OCI-LY7 (cell line): ENCODE measurements at regions not wholly inside any gene's neighbourhood (a gene's known extent, or its start where the extent isn't known, plus 50 kb on each side); places are given as distances from the start of the nearest gene placed in this dataset.

ENCODE experiments used
- EZH2phosphoT487 ChIP-seq: fragments of 200-600 bp; sonication (generic); IDR thresholded peaks from 2 replicates; pipeline ENCODE4 v1.6.1; 2018; ENCODE audit warnings: low read depth, borderline replicate concordance, mild to moderate bottlenecking, mixed run types, antibody characterized with exemption, low read length, moderate library complexity, mixed read lengths
- TF ChIP-seq, protein P1 (sequence below): fragments of 200-600 bp; sonication (generic); conservative IDR thresholded peaks from 2 replicates; pipeline ENCODE4 v1.5.1; 2014; ENCODE audit warnings: mild to moderate bottlenecking, antibody characterized with exemption, low read length, moderate library complexity, mixed read lengths

GRCh38 chr2:240199133-240199870 is 58.8 kb upstream of the OTOS start:
- TF ChIP-seq, protein P1, sequence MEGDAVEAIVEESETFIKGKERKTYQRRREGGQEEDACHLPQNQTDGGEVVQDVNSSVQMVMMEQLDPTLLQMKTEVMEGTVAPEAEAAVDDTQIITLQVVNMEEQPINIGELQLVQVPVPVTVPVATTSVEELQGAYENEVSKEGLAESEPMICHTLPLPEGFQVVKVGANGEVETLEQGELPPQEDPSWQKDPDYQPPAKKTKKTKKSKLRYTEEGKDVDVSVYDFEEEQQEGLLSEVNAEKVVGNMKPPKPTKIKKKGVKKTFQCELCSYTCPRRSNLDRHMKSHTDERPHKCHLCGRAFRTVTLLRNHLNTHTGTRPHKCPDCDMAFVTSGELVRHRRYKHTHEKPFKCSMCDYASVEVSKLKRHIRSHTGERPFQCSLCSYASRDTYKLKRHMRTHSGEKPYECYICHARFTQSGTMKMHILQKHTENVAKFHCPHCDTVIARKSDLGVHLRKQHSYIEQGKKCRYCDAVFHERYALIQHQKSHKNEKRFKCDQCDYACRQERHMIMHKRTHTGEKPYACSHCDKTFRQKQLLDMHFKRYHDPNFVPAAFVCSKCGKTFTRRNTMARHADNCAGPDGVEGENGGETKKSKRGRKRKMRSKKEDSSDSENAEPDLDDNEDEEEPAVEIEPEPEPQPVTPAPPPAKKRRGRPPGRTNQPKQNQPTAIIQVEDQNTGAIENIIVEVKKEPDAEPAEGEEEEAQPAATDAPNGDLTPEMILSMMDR = no peak
- no peak for TF ChIP-seq EZH2phosphoT487
